Osteocyte (in vitro differentiated cells): ENCODE measurements at regions not wholly inside any gene's neighbourhood (a gene's known extent, or its start where the extent isn't known, plus 50 kb on each side); places are given as distances from the start of the nearest gene placed in this dataset.

ENCODE experiments used
- DNase-seq: peaks from one replicate; pipeline ENCODE4 v3.0.0; 2021; ENCODE audit warnings: mixed read lengths; ENCODE audit not compliant: unreplicated experiment; ENCODE audit errors: extremely low spot score
- H3K27ac Mint-ChIP-seq: one replicate; pipeline ENCODE4 v1.8.0; 2021; ENCODE audit warnings: mild to moderate bottlenecking, mixed read lengths; ENCODE audit not compliant: unreplicated experiment
- H3K27me3 Mint-ChIP-seq: one replicate; pipeline ENCODE4 v1.8.0; 2021; ENCODE audit warnings: mixed read lengths; ENCODE audit not compliant: unreplicated experiment
- H3K36me3 Mint-ChIP-seq: one replicate; pipeline ENCODE4 v1.8.0; 2021; ENCODE audit warnings: mixed read lengths; ENCODE audit not compliant: unreplicated experiment
- H3K4me1 Mint-ChIP-seq: one replicate; pipeline ENCODE4 v1.8.0; 2021; ENCODE audit warnings: mixed read lengths; ENCODE audit not compliant: unreplicated experiment
- H3K4me3 Mint-ChIP-seq: one replicate; pipeline ENCODE4 v1.8.0; 2021; ENCODE audit warnings: mild to moderate bottlenecking, moderate library complexity, mixed read lengths; ENCODE audit not compliant: unreplicated experiment
- H3K9me3 Mint-ChIP-seq: one replicate; pipeline ENCODE4 v1.8.0; 2021; ENCODE audit warnings: mixed read lengths; ENCODE audit not compliant: unreplicated experiment
- TF ChIP-seq, protein P1 (sequence below): fragments of 200-600 bp; sonication (generic); IDR thresholded peaks from 2 replicates; pipeline ENCODE4 v1.5.0; 2021; ENCODE audit warnings: antibody characterized with exemption, mild to moderate bottlenecking, moderate library complexity

DNA sequence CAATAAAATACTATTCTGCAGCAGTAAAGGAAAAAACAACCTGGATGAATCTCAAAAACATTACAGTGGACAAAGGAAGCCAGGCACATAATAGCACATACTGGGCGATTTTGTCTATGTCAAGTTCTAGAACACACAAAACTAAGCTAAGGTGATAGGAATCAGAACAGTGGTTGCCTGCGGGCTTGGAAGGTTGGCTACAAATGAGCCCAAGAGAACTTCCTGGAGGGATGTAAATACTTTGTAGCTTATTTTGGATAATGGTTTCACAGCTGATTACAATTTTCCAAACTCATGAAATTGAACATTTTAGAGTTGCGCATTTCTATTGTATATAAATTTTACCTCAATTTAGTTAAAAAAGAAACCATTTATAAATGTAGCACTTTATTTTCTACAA is 67.6 kb upstream of the CES5A start:
- no peaks in the 10 kb centered on the region for H3K36me3 Mint-ChIP-seq

DNA sequence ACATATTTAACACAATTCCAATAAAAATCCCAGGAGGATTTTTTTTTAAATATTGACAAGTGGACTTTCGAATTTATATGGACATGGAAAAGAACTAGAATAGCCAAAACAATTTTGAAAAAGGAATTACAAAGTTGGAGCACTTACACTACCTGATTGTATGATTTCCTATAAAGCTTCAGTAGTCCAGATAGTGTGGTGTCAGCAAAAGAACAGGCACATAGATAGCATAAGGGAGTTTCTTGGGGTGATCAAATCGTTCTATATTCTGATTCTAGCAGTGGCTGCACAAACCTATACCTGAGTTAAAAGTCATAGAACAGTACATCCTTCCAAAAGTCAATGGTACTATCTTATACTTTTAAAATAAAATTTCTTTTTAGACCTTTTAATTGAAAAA is 66.4 kb upstream of the CES5A start:
- Mint-ChIP-seq H3K9me3 (peaks cover 7% of the 10 kb centered on the region), H3K4me1 (no peaks in the 10 kb centered on the region), H3K27me3 (peaks cover 29% of the 10 kb centered on the region), H3K36me3 (no peaks in the 10 kb centered on the region), H3K27ac (no peak overlapping the region), H3K4me3 (no peak overlapping the region)
- no peak for DNase-seq
- TF ChIP-seq, protein P1, sequence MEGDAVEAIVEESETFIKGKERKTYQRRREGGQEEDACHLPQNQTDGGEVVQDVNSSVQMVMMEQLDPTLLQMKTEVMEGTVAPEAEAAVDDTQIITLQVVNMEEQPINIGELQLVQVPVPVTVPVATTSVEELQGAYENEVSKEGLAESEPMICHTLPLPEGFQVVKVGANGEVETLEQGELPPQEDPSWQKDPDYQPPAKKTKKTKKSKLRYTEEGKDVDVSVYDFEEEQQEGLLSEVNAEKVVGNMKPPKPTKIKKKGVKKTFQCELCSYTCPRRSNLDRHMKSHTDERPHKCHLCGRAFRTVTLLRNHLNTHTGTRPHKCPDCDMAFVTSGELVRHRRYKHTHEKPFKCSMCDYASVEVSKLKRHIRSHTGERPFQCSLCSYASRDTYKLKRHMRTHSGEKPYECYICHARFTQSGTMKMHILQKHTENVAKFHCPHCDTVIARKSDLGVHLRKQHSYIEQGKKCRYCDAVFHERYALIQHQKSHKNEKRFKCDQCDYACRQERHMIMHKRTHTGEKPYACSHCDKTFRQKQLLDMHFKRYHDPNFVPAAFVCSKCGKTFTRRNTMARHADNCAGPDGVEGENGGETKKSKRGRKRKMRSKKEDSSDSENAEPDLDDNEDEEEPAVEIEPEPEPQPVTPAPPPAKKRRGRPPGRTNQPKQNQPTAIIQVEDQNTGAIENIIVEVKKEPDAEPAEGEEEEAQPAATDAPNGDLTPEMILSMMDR: no peak

More for the DNA sequence above, 67.6 kb upstream of the CES5A start:
- H3K4me3 Mint-ChIP-seq: no peak overlapping the region
- TF ChIP-seq, protein P1: no peak
- peaks cover 7% of the 10 kb centered on the region for H3K9me3 Mint-ChIP-seq
- no peaks in the 10 kb centered on the region for H3K4me1 Mint-ChIP-seq
- DNase-seq: no peak
- H3K27me3 Mint-ChIP-seq: peaks cover 35% of the 10 kb centered on the region
- no peak overlapping the region for H3K27ac Mint-ChIP-seq

DNA sequence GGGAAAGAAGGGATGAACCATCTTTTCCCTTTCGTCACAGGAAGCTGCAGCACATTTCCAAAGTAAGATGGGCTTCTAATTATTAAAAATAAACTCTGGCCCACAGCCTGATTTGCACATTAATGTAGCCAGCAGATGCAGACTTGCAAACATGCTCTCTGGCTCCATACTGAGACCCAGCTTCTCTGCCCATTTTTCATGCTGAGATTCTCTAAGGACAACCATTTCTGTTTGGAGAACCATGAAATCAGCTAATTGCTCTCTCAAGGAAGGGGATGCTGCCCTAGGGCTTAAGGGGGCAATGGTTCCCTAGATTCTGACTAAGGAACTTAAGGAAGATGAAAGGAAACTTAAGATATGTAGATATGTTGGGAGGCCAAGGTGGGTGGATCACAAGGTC is 63.0 kb upstream of the CES5A start:
- Mint-ChIP-seq H3K9me3 (peaks cover 7% of the 10 kb centered on the region), H3K4me3 (no peak overlapping the region), H3K4me1 (no peaks in the 10 kb centered on the region), H3K27ac (no peak overlapping the region), H3K27me3 (peaks cover 23% of the 10 kb centered on the region), H3K36me3 (no peaks in the 10 kb centered on the region)
- no peak for DNase-seq
- TF ChIP-seq, protein P1: no peak

DNA sequence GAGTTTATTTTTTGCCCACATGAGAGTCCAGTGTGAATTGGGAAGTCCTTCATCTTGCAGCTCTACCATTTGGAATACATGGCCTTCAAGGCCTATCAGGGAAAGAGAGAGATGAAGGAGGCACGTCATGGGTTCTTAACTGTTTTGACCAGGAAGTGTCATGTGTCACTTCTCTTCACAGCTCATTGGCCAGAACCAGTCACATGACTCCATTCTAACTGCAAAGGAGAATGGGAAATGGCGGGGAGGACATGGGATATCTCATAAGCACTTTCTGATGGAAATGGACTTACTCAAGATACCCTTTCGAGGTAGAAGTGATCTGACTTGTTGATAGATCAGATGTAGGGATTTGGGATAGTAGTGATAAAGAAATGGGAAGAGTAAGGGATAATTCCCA is 57.9 kb upstream of the CES5A start:
- Mint-ChIP-seq H3K36me3 (no peaks in the 10 kb centered on the region), H3K27me3 (no peaks in the 10 kb centered on the region), H3K27ac (no peak overlapping the region), H3K4me3 (no peak overlapping the region), H3K4me1 (no peaks in the 10 kb centered on the region), H3K9me3 (peaks cover 10% of the 10 kb centered on the region)
- TF ChIP-seq, protein P1: no peak
- DNase-seq: no peak

DNA sequence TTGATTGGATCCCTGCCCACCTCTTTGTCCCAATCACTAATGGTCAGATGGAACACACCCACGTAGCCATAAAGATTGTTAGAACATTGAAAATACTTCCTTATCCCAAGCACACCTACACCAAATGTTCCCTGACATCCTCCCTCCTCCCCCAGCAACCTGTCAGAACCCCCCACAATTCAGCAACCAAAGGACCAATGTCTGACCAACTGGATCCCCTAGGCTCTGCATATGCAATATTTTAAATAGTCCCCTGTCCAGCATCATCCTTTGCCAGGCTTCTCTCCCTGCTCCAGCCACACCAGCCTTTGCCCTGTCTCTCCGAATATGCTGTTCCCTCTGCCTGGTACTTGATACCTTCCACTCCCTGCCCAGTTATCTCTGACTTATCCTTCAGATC is 54.9 kb upstream of the CES5A start:
- Mint-ChIP-seq H3K27ac (no peak overlapping the region), H3K9me3 (peaks cover 10% of the 10 kb centered on the region), H3K4me3 (no peak overlapping the region), H3K36me3 (no peaks in the 10 kb centered on the region), H3K4me1 (no peaks in the 10 kb centered on the region), H3K27me3 (peaks cover 4% of the 10 kb centered on the region)
- DNase-seq: no peak
- TF ChIP-seq, protein P1: no peak
